Activated CD8-positive, alpha-beta T cell treated with anti-CD3 and anti-CD28 coated beads, Interleukin-2, amount 10 ng/mL, durations not matched to agents 7 days and 5 days (primary cell): ENCODE measurements at regions not wholly inside any gene's neighbourhood (a gene's known extent, or its start where the extent isn't known, plus 50 kb on each side); places are given as distances from the start of the nearest gene placed in this dataset.
A peak's percentile ranks its signal among the peaks of the same experiment; 100 is the strongest.

Source experiments
- ATAC-seq: fragments of 150-1000 bp; cut with Tn5 transposase; one replicate; pipeline ENCODE4 v1.10.0; 2021; ENCODE audit warnings: moderate library complexity
- CTCF ChIA-PET: fragments of 350-600 bp; sonication (Branson Sonifier 250); formaldehyde crosslinking; loops from one replicate; lab custom pipeline; 2021; ENCODE audit warnings: antibody characterized with exemption; lab: Charles Lee
- POLR2A ChIA-PET: fragments of 350-600 bp; sonication (Branson Sonifier 250); formaldehyde crosslinking; loops from one replicate; lab custom pipeline; 2021; ENCODE audit warnings: antibody characterized with exemption; lab: Charles Lee
- DNase-seq: peaks from one replicate; pipeline ENCODE4 v3.0.0-alpha.2; 2020
- H3K27ac Mint-ChIP-seq: one replicate; pipeline ENCODE4 v1.8.0; 2021; ENCODE audit warnings: mild to moderate bottlenecking, mixed read lengths
- H3K27me3 Mint-ChIP-seq: one replicate; pipeline ENCODE4 v1.8.0; 2021; ENCODE audit warnings: low read depth, mixed read lengths
- H3K36me3 Mint-ChIP-seq: one replicate; pipeline ENCODE4 v1.8.0; 2021; ENCODE audit warnings: low read depth, mixed read lengths
- H3K4me1 Mint-ChIP-seq: one replicate; pipeline ENCODE4 v1.8.0; 2021; ENCODE audit warnings: low read depth, mixed read lengths
- H3K4me3 Mint-ChIP-seq: one replicate; pipeline ENCODE4 v1.8.0; 2021; ENCODE audit warnings: mild to moderate bottlenecking, mixed read lengths
- H3K9me3 Mint-ChIP-seq: one replicate; pipeline ENCODE4 v1.8.0; 2022; ENCODE audit warnings: mixed read lengths; ENCODE audit not compliant: insufficient read depth

GRCh38 chr1:70685300-70686286 lies 274.5 kb downstream of the CTH start:
- Mint-ChIP-seq H3K4me1 (no peaks in the 10 kb centered on the region), H3K4me3 (no peak overlapping the region), H3K36me3 (no peaks in the 10 kb centered on the region), H3K27ac (no peak overlapping the region), H3K9me3 (no peaks in the 10 kb centered on the region), H3K27me3 (peaks cover 7% of the 10 kb centered on the region)
- POLR2A ChIA-PET, result no interaction called here
- ATAC-seq (peak; percentile 86), DNase-seq (peak; percentile 67)
- CTCF ChIA-PET, result interaction anchor here (1.1 to 2.5 kb wide), 2 partner anchors 203 to 364 kb away, joined by 3 to 10 read pairs; no protein-coding TSS in a partner anchor

GRCh38 chr1:70688580-70688979 lies 277.5 kb downstream of the CTH start:
- ATAC-seq, result no peak
- Mint-ChIP-seq H3K27me3 (peaks cover 5% of the 10 kb centered on the region), H3K4me1 (no peaks in the 10 kb centered on the region), H3K27ac (no peak overlapping the region), H3K9me3 (no peaks in the 10 kb centered on the region), H3K36me3 (no peaks in the 10 kb centered on the region), H3K4me3 (no peak overlapping the region)
- ChIA-PET POLR2A (no interaction called here), CTCF (no interaction called here)
- no peak for DNase-seq

- no peak for DNase-seq
- CTCF ChIA-PET, result no interaction called here
Observed at GRCh38 chr1:70706381-70707037, 295.4 kb downstream of the CTH start.

DNA sequence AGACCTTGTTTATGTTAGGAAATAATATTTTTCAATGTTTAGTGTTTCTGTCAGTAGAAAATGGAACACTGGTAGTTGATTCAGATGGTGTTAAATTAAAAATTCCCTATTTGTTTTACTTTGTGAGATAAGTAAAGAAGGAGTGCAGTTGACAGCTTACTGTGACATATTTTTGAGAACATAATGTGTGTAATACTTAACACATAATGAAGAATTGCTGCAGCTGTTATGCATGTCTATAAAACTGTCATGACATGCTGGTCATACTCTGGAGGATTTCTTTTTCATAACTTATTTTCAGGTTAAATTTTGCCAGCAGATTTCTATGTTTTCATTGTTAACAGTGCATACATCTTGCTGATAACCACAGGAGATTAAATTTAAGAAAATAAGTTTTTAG lies 296.1 kb downstream of the CTH start:
- no peak for DNase-seq
- no peaks in the 10 kb centered on the region for H3K36me3 Mint-ChIP-seq
- no peak for ATAC-seq
- ChIA-PET POLR2A (no interaction called here), CTCF (no interaction called here)
- H3K4me1 Mint-ChIP-seq, result no peaks in the 10 kb centered on the region
- H3K27me3 Mint-ChIP-seq, result peaks cover 5% of the 10 kb centered on the region
- H3K9me3 Mint-ChIP-seq, result no peaks in the 10 kb centered on the region
- no peak overlapping the region for H3K27ac Mint-ChIP-seq
- no peak overlapping the region for H3K4me3 Mint-ChIP-seq

More at GRCh38 chr1:70706381-70707037, 295.4 kb downstream of the CTH start:
- Mint-ChIP-seq H3K36me3 (no peaks in the 10 kb centered on the region), H3K4me3 (no peak overlapping the region), H3K27me3 (peaks cover 5% of the 10 kb centered on the region), H3K9me3 (no peaks in the 10 kb centered on the region), H3K4me1 (no peaks in the 10 kb centered on the region), H3K27ac (no peak overlapping the region)
- no peak for ATAC-seq
- POLR2A ChIA-PET, result no interaction called here

- no peaks in the 10 kb centered on the region for H3K9me3 Mint-ChIP-seq
- no peak overlapping the region for H3K4me3 Mint-ChIP-seq
Observed at GRCh38 chr1:70714149-70714548, 303.1 kb downstream of the CTH start.

GRCh38 chr1:70717211-70717610 lies 306.1 kb downstream of the CTH start:
- CTCF ChIA-PET, result no interaction called here
- POLR2A ChIA-PET, result no interaction called here

More at GRCh38 chr1:70714149-70714548, 303.1 kb downstream of the CTH start:
- H3K36me3 Mint-ChIP-seq, result no peaks in the 10 kb centered on the region
- ChIA-PET POLR2A (no interaction called here), CTCF (no interaction called here)
- DNase-seq (no peak), ATAC-seq (no peak)
- H3K27ac Mint-ChIP-seq, result no peak overlapping the region
- no peaks in the 10 kb centered on the region for H3K27me3 Mint-ChIP-seq
- no peaks in the 10 kb centered on the region for H3K4me1 Mint-ChIP-seq

GRCh38 chr1:70717656-70718055 lies 306.6 kb downstream of the CTH start:
- POLR2A ChIA-PET, result no interaction called here
- ATAC-seq, result no peak
- Mint-ChIP-seq H3K36me3 (no peaks in the 10 kb centered on the region), H3K9me3 (no peaks in the 10 kb centered on the region), H3K4me1 (no peaks in the 10 kb centered on the region), H3K4me3 (no peak overlapping the region), H3K27me3 (no peaks in the 10 kb centered on the region), H3K27ac (no peak overlapping the region)
- no peak for DNase-seq
- CTCF ChIA-PET, result no interaction called here

More at GRCh38 chr1:70717211-70717610, 306.1 kb downstream of the CTH start:
- Mint-ChIP-seq H3K36me3 (no peaks in the 10 kb centered on the region), H3K4me3 (no peak overlapping the region), H3K27ac (no peak overlapping the region), H3K4me1 (no peaks in the 10 kb centered on the region), H3K27me3 (no peaks in the 10 kb centered on the region), H3K9me3 (no peaks in the 10 kb centered on the region)
- ATAC-seq, result no peak
- no peak for DNase-seq

DNA sequence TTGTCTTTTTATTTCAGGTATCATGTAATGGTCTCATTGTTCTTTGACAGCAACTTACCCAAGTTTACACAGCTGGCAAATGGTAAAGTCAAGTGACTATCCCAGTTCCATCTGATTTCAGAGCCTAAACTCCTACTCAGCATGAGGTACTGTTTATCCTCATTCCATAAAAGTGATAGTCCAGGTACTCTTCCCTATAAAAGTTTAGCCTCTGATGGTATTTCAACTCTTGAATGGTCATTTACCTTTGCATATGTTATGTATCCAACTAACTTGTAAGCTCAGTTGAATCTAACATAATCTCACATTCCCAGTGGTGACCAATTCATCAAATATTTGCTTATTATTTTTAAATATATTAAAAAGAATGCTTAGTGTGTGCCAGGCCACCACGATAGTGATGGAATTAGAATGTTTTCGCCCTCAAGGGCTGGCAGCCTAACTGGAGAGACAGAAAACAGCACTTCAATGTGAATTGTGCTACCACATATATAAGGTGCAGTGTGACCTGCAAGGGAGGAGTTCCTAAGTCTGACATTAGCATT lies 307.1 kb downstream of the CTH start:
- no peaks in the 10 kb centered on the region for H3K27me3 Mint-ChIP-seq
- no peaks in the 10 kb centered on the region for H3K9me3 Mint-ChIP-seq
- DNase-seq, result no peak
- ChIA-PET POLR2A (no interaction called here), CTCF (no interaction called here)
- no peaks in the 10 kb centered on the region for H3K36me3 Mint-ChIP-seq
- H3K27ac Mint-ChIP-seq, result no peak overlapping the region
- no peak overlapping the region for H3K4me3 Mint-ChIP-seq
- H3K4me1 Mint-ChIP-seq, result no peaks in the 10 kb centered on the region
- no peak for ATAC-seq

GRCh38 chr1:70719154-70719553 lies 308.1 kb downstream of the CTH start:
- H3K27ac Mint-ChIP-seq, result no peak overlapping the region
- ChIA-PET CTCF (no interaction called here), POLR2A (no interaction called here)
- no peaks in the 10 kb centered on the region for H3K4me1 Mint-ChIP-seq
- no peak for DNase-seq
- no peaks in the 10 kb centered on the region for H3K36me3 Mint-ChIP-seq
- no peak for ATAC-seq
- no peaks in the 10 kb centered on the region for H3K27me3 Mint-ChIP-seq
- H3K9me3 Mint-ChIP-seq, result no peaks in the 10 kb centered on the region
- no peak overlapping the region for H3K4me3 Mint-ChIP-seq

DNA sequence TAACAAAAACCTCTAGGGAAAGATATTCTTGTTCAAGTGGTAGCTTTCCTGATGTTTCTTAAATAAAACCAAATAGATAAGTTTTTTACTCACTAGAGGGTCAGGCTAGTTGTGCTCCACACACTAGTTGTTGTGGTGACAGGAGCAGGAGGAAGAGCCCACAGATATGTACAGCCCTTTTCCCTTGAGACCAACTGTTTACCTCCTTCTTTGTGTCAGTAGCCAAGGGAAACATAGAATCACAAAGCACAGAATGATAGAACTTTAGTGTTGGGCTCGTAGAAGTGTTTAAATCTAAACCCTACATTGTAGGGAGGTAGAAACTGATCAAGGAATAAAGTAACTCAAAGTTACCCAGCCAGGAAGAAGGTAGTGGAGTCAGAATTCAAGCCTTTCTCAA lies 309.0 kb downstream of the CTH start:
- ATAC-seq (no peak), DNase-seq (no peak)
- ChIA-PET POLR2A (no interaction called here), CTCF (no interaction called here)
- Mint-ChIP-seq H3K4me3 (no peak overlapping the region), H3K9me3 (peaks cover 7% of the 10 kb centered on the region), H3K27me3 (no peaks in the 10 kb centered on the region), H3K4me1 (no peaks in the 10 kb centered on the region), H3K36me3 (no peaks in the 10 kb centered on the region), H3K27ac (no peak overlapping the region)

DNA sequence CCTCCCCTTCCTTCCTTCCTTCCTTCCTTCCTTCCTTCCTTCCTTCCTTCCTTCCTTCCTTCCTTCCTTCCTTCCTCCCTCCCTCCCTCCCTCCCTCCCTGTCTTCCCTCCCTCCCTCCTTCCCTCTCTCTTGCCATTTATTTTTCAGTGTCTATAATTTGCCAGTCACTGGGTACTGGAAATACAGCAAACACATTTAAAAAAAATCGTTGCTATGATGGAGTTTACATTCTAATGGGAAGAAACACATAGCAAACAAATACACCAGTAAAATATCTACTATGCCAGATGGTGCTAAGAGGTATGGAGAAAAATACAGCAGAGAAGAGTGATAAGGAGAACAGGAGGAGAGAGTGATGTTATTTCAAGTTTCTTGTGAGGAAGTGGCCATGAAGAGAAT lies 309.5 kb downstream of the CTH start:
- ChIA-PET CTCF (no interaction called here), POLR2A (no interaction called here)
- no peak for ATAC-seq
- H3K4me1 Mint-ChIP-seq, result no peaks in the 10 kb centered on the region
- no peak for DNase-seq
- H3K27ac Mint-ChIP-seq, result no peak overlapping the region
- H3K27me3 Mint-ChIP-seq, result no peaks in the 10 kb centered on the region
- H3K36me3 Mint-ChIP-seq, result no peaks in the 10 kb centered on the region
- no peak overlapping the region for H3K4me3 Mint-ChIP-seq
- peaks cover 11% of the 10 kb centered on the region for H3K9me3 Mint-ChIP-seq

DNA sequence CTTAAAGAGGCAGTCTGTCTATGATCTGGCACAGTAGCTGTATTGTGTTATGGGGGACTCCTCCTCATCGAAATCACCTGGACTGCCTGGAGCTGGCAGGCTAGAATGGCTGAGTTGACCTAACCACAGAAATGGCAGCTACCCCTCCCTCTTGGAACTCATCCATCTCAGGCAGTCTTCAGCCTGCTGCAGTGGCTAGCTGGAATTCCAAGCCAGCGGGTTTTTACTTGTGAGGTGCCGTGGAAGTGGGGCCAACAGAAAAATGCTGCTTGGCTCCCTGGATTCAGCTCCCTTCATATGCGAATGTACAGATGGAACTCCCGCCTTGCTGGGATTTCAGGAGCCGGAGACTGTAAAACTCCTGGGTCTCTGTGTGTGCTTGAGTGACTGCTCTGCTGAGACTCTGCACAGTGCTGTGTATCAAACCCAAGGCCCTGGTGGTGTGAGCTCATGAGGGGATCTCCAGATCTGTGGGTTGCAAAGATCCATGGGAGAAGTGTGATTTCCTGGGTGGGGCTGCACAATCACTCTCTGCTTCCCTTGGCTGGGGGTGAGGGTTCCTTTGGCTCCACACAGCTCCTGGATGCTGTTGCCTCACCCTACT lies 316.9 kb downstream of the CTH start:
- Mint-ChIP-seq H3K36me3 (no peaks in the 10 kb centered on the region), H3K27me3 (no peaks in the 10 kb centered on the region), H3K9me3 (peaks cover 19% of the 10 kb centered on the region), H3K27ac (no peak overlapping the region), H3K4me3 (no peak overlapping the region), H3K4me1 (no peaks in the 10 kb centered on the region)
- ChIA-PET POLR2A (no interaction called here), CTCF (no interaction called here)
- DNase-seq (no peak), ATAC-seq (no peak)
